GM19397 (cell line): ENCODE measurements at regions not wholly inside any gene's neighbourhood (a gene's known extent, or its start where the extent isn't known, plus 50 kb on each side); places are given as distances from the start of the nearest gene placed in this dataset.
"Not testable (repeated sequence)": the region's sequence is repeated elsewhere in the genome, so short reads cannot be mapped to it uniquely, and the experiment has no call there.

ENCODE experiments used
- ATAC-seq: cut with Tn5 transposase; IDR thresholded peaks from one replicate; pipeline ENCODE4 v1.9.1; 2021; ENCODE audit warnings: mild to moderate bottlenecking, moderate library complexity; ENCODE audit not compliant: unreplicated experiment

- ATAC-seq, result no peak
These were observed 76.7 kb upstream of the VKORC1L1 start for GRCh38 chr7:65796205-65796604.

- ATAC-seq, result not testable (repeated sequence)
These were observed 75.8 kb upstream of the VKORC1L1 start for GRCh38 chr7:65797086-65797485.

GRCh38 chr7:65797566-65797965 is 75.3 kb upstream of the VKORC1L1 start:
- not testable (repeated sequence) for ATAC-seq

GRCh38 chr7:65798111-65799075 is 74.5 kb upstream of the VKORC1L1 start:
- peak; percentile 89 for ATAC-seq

GRCh38 chr7:65800191-65800590 is 72.7 kb upstream of the VKORC1L1 start:
- ATAC-seq, result not testable (repeated sequence)

- ATAC-seq, result no peak
These were observed 72.0 kb upstream of the VKORC1L1 start for GRCh38 chr7:65800890-65801341.

GRCh38 chr7:65804887-65805286 is 68.0 kb upstream of the VKORC1L1 start:
- ATAC-seq, result no peak

GRCh38 chr7:65807067-65807466 is 65.8 kb upstream of the VKORC1L1 start:
- not testable (repeated sequence) for ATAC-seq

- peak; percentile 89 for ATAC-seq
These were observed 63.5 kb upstream of the VKORC1L1 start for GRCh38 chr7:65809259-65809981.

GRCh38 chr7:65809982-65810288 is 62.9 kb upstream of the VKORC1L1 start:
- peak; percentile 41 for ATAC-seq

GRCh38 chr7:65812281-65812680 is 60.6 kb upstream of the VKORC1L1 start:
- ATAC-seq, result no peak

GRCh38 chr7:65814556-65815167 is 58.2 kb upstream of the VKORC1L1 start:
- not testable (repeated sequence) for ATAC-seq

GRCh38 chr7:65820287-65820950 is 52.5 kb upstream of the VKORC1L1 start:
- no peak for ATAC-seq
